ENCODE measurements at regions not wholly inside any gene's neighbourhood (a gene's known extent, or its start where the extent isn't known, plus 50 kb on each side); places are given as distances from the start of the nearest gene placed in this dataset.

GRCh38 chr2:175847128-175847527, 154.9 kb downstream of the LNPK start:
- no peak for TF ChIP-seq BHLHE40 (IDR thresholded peaks at IDR 0.05; ENCODE audit: borderline replicate concordance)
- no peak for TF ChIP-seq SP1 (IDR thresholded peaks at IDR 0.05)
- no peak for TF ChIP-seq FOXK2 (IDR thresholded peaks at IDR 0.05)
- TF ChIP-seq SUZ12 (IDR thresholded peaks at IDR 0.05) = no peak
- no peak for TF ChIP-seq FOXA1 (IDR thresholded peaks at IDR 0.05)
- TF ChIP-seq NFRKB (IDR thresholded peaks at IDR 0.05) = no peak
